ELR (cell line): ENCODE measurements at regions not wholly inside any gene's neighbourhood (a gene's known extent, or its start where the extent isn't known, plus 50 kb on each side); places are given as distances from the start of the nearest gene placed in this dataset.
"Not testable (repeated sequence)": the region's sequence is repeated elsewhere in the genome, so short reads cannot be mapped to it uniquely, and the experiment has no call there.

ENCODE experiments used
- DNase-seq: peaks from one replicate; pipeline ENCODE4 v3.0.0-alpha.2; 2015; ENCODE audit warnings: low read depth

DNA sequence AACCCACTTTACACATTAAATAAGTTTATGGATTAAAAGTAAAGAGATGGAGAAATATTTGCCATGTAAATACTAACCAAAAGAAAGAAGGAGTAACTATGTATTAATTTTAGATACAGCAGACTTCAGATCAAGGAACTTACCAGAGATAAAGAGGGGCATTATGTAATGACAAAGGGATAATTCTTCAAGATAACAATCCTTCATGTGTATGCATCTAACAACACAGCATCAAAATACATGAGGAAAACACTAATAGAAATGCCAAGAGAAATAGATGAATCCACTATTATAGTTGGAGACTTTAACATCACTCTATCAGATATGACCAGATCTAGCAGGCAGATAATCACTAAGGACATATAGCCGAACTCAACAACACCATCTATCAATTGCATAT, 149.8 kb upstream of the ANKRD55 start:
- no peak for DNase-seq

DNA sequence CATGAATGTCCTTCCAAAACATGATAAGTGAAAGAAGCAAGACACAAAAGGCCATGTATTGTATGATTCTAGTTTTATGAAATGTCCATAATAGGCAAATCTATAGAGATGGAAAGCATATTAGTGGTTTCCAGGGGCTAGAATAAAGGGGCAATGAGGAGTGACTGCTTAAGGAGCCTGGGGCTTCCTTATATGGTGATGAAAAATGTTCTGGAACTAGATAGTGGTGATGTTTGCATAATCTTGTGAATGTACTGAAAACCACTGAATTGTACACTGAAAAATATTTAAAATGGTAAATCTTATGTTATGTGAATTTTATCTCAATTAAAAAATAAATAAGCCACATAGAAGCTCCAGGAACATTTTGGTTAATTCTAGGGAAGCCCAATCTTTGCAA, 144.4 kb upstream of the ANKRD55 start:
- DNase-seq = no peak

DNA sequence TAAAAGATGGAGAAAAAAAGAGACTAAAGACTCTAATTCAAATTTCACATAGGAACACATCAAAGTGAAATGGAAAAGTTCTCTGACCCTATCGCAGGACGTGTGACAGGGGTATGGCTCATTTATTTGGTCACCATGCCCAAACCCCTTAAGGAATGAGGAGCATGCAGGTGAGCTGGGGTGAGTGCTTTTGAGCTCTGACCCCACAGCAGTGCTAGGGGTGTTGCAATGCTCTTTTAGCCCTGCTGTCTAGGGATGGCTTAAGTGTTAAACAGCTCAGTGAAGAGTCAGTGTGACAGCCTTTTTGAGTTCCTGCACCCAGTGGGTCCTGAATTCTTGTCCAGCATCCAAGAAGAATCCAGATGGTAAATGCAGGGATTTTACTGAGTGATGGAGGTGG, 143.0 kb upstream of the ANKRD55 start:
- DNase-seq = no peak

DNA sequence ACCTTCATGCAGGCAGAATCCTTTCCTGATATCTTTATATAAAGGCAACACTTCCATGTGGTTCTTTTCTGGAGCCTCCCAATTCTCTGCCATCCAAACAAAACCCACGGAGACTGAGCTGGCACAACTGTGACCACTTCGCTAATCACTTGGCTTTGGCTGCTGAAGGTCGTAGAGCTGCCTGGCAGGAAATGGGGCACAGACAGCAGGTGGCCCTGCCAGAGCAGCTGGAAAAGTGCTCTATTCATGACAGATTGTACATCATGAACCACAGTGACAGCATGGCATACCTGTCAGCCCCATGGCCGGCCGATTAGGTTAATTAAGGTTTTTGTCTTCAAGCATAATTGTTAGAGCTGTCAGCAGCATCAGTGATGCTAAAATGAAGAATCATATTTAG, 141.9 kb upstream of the ANKRD55 start:
- DNase-seq = no peak

DNA sequence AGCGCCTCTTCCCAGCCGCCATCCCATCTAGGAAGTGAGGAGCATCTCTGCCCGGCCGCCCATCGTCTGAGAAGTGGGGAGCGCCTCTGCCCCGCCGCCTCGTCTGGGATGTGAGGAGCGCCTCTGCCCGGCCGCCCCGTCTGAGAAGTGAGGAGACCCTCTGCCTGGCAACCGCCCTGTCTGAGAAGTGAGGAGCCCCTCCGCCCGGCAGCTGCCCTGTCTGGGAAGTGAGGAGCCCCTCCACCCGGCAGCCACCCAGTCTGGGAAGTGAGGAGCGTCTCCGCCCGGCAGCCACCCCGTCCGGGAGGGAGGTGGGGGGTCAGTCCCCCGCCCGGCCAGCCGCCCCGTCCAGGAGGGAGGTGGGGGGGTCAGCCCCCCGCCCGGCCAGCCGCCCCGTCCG, 139.4 kb upstream of the ANKRD55 start:
- DNase-seq = not testable (repeated sequence)

DNA sequence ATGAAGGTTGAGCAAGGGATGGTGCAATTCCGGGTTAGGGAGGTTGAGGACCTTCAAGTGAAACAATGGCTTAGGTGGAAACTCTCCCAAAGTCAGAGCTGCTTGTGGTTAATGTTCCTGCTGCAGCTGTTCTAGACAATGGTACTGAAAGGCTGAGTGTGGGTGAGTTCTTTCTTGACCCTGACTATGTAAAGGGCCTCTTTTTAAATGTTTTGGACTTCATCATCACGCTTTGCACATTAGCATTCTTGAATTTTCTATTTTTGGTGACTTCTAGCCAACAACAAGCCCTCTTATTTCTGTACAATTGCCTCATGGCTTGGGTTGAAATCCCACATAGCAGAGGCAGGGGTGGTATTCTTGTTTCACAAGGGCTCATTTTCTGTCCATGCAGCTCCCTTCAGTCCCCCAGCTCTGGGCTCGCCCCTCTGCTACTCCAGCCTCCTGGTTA, 136.3 kb upstream of the ANKRD55 start:
- DNase-seq = no peak

DNA sequence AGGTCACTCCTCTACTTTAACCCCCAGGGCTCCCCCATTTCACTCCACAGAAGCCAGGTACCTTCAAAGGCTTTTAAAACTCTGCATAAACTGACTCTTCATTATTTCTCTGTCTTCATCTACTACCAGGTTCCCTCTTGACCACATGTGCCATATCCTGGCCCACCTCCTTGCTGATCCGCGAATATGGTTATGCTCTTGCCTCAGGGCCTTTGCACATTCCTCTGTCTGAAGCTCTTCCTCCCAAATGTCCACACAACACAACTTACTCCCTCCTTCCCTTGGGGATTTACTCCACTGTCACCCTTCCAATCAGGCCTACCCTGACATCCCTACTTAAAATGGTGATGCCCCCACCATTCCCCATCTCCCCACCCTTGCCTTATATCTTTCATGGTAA, 134.6 kb upstream of the ANKRD55 start:
- DNase-seq = no peak

DNA sequence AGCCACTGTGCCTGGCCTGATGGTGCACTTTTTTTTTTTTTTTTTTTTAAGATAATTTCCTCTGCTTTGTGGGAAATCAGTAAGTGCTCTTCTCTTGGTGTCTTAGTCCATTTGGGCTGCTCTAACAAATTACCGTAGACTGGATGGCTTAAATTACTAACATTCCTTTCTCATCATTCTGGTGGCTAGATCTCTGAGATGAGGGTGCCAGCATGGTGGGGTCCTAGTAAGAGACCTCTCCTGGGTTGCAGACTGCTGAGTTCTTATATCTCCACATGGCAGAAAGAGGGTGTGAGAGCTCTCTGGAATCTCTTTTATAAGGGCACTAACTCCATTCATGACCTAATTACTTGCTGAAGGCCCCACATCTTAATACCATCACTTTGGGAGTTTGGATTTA, 133.9 kb upstream of the ANKRD55 start:
- no peak for DNase-seq

DNA sequence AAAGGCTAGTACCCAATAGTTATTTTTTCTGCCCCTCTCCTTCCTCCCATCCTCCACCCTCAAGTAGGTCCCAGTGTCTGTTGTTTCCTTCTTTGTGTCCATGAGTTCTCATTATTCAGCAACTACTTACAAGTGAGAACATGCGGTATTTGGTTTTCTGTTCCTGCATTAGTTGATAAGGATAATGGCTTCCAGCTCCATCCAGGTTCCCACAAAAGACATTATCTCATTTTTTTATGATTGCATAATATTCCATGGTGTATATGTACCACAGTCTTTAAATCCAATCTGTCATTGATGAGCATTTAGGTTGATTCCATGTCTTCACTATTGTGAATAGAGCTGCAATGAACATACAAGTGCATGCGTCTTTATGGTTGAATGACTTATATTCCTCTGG, 128.3 kb upstream of the ANKRD55 start:
- DNase-seq = no peak

DNA sequence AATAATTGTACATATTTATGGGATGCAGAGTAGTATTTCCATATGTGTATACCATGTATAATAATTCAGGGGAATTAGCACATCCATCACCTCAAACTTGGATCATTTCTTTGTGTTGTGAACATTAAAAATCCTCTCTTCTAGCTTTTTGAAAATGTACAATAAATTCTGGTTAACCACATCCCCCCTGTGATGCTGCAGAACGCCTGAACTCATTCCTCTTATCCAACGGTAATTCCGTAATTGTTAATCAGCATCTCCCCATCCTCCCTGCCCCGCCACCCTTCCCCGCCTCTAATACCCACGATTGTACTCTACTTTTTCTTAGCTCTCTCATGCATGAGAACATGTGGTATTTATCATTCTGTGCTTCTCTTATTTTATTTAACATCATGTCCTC, 127.7 kb upstream of the ANKRD55 start:
- no peak for DNase-seq

DNA sequence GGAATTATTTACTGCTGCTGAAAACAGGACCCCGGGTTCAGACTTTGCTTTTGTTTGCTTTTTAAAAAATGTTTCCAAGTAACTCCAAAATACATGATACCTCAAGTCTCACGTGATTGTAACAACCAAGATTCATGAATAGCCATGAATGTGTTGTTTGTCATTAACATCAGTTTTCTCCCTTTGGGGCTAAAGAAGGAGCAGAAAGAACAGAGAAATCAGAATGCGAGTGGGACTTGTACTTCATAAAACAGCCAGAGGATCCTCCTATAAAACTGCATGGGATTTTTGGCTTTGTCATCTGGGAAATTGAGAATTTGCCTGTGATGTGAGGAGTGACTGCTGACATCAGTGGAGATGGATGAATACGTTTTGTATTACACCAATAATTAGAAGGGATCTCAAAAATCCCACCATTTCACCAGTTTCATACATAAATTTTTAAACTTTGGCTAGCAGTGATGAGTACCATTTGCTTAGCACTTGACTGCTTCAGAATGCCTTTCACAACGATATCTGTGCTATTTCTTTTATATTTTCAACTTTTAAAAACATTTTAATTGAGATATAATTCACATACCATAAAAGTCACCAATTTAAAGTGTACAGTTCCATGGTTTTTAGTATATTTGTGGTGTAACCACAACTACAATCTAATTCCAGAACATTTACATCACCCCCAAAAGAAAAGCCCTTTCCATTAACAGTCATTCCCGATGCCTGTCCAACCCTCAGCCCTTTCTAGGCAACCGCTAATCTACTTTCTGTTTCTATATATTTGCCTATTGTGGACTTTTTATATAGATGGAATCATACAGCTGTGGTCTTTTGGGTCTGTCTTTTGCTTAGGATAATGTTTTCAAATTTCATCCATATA, 126.9 kb upstream of the ANKRD55 start:
- DNase-seq = peak; percentile 15

DNA sequence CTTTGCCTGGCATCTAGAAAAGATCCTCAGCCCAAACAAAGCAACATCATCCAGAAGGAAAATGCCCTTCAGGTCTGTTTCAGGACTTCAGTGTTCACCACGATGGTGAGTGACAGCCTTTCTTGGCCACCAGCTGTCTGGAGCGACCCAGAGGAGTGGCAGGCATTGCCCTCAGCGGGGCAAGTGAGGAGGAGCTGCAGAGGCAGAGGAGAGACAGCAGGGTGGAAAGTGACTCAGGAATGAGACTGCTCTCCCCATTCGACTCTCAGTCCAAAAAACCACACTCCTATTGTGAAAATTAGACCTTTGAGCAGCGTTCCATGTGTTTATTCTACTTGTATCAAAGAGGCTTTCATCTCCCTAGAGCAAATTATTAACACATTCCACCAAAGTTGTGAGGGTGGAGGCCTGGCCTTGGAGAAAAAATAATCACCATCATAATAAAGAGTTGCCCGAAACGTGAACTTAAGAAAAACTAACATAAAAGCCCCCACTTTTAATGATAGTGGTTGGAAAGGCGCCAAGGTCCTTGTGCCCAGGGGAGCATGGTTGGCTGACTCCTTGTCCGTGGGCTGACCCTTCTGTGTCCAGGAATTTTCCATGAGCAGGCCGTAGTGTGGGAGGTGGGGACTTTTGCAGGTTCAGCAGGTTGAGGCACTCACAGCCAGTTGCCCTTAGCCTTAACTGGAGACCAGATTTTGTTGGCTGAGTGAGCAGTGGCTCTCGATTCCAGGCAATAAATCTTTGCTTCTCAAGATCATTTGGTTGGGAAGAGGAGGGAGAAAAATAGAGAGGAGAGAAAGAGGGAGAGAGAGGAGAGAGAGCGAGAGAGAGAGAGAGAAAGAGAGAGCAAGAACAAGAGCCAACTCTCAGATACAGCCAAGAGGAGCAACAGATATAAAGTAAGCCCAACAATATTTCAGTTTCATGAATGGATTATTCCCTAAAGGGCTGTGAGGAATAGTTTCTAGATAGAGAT, 125.9 kb upstream of the ANKRD55 start:
- peak; percentile 12 for DNase-seq

DNA sequence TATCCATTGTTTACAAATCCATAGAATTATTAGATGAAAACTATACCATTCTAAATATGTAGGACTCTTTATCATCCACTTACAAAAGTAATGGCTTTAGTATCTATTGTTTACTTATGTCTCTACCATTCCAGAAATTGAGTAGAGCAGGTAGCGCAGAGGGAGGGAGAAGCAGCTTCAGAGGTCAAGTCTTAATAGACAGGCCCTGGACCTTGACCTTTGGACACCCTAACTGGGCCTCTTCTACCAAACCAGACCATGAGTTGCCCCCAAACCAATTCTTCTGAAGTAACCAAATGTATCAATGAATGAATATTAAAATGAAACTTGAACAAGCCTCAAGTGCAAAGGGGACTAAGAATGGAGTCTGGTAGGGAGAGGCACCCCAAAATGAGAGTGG, 124.9 kb upstream of the ANKRD55 start:
- DNase-seq = no peak

DNA sequence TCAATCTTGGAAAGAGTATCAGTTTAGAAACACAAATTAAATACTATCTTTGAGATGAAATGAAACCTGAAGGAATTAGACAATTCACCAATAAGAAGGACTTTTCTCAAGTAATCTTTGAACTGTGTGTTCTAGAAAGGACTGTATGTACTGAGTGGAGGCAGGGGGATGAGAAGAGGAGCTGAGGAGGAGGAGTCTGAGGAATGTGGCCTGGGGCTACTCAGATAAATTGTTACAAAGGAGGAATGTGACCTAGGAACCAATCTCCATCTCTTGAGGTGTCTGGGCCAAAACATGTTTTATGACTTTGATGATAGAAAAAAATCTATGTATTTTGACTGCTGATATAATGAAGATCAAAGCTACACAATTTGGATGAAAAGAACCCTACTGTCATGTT, 124.3 kb upstream of the ANKRD55 start:
- DNase-seq = no peak

DNA sequence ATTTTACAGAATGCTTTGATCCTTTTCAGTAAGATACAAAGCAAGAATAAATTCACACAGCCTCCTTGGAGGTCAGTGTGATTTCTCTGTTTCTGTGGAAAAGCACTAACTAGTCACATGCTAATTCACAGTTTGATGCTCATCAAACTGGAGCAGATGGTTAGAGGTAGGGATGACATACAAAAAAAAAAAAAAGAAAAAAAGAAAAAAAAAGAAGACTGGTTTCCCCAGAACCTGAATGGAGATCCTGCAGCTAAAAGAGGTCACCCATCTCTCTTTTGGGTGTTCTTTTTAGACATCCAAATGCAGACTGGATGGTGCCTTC, 123.7 kb upstream of the ANKRD55 start:
- DNase-seq = no peak

DNA sequence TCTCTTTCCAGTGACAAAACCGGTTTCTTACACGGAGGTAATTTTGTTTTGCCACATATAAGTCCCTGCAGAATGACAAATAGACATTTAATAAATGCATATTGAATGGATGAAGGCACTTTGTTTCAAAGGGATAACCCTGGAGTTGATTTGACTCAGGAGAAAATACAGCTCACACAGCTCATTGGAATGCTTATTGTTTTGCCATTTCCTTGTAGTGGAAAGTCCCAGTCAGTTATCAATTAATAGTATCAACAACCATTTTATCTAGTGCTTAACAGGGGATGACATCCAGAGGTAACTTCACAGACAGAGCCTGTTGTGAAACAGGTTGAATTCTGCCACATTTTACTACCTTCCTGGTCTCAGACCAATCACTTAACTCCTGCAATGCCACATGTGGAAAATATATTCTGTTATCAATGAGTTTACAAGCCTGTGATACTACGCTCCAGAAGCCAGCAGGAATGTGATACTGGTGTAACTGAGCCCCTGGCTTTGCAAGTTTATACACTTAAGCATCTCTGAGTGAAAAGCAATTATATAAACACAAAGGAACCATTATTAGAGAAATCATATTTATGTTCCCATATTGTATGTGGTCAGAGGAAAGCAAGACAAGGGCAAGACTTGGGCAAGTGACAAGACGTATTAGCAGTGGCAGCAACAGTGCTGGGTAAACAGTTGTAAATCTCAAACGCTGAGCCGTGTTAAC, 123.1 kb upstream of the ANKRD55 start:
- DNase-seq = peak; percentile 15

DNA sequence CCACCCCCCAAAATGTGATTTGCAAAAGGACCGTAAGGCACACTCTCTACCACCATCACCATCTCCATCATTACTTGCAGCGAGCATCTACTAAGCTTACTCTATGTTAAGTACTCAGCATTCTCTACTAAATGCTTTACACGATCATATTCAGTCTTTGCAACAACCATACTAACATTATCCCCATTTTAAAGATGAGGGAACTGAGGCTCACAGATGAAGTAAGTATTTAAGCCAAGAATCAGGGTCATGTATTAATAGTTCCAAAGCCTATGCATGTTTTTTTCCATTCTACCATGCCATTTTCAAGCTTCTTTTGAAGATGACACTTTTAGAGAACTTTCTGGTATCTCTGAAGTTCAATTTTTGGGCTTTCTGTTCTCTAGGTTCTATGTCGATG, 121.7 kb upstream of the ANKRD55 start:
- no peak for DNase-seq

DNA sequence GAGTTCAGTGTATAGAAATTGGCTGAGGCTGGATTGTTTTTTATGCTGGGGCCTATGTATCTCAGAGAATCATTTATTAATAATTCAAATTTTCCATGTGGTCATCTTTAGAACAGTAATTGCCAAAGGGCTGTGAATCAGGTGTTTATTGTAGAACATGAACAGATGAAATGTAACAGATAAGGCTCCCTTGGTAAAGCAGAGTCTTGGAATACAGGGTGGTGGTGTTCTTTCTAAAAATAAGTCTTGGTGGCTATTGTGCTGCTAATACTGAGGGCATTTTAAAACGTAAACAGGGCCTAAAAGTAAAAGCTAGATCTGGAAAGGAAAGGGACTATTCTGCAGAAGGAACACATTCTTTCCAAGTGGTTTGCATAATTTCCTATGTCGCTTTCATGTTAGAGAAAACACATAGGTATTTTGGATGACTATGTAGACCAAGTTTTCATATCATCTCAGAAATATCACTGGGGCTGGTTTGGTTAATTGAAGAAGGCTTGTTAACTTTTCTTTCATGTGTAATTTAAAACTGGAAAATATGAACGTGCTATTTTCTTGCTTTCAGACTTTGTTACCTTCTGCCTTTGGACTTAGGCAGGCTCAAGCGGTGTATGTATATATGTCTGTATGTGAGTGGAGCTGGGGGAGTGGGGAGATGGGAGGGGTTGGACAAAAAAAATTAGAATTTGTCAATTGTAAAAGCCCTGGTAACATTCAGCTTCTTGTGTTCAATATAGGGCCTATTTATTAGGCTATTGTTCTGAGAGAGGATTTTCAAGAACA, 119.9 kb upstream of the ANKRD55 start:
- DNase-seq = no peak

DNA sequence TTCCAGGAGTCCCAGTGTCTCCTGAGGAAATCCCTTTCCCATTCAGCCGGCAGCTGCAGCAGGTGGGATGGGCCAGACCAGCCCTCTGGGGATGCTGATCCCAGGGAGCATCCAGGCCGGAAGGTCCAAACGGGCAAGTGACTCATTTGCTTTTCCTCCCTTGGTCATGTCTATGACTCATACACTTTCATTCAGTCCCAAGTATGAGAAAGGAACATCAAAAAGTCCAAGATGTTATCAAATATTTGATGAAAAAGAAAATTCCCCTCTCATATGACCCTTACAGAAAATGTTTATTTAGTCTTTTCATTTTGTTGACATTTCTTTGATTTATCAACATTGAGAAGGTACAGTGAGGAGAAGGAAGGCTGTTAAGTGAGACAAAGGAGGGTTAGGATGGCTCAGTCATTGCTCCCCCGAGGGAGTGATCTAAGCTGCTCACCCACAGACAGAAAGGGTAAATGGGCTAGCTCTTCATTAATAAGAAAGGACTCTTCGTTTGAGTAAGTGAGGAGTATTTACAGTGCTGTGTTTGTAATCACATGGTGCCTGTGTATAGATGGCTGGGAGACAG, 117.6 kb upstream of the ANKRD55 start:
- peak; percentile 98 for DNase-seq

DNA sequence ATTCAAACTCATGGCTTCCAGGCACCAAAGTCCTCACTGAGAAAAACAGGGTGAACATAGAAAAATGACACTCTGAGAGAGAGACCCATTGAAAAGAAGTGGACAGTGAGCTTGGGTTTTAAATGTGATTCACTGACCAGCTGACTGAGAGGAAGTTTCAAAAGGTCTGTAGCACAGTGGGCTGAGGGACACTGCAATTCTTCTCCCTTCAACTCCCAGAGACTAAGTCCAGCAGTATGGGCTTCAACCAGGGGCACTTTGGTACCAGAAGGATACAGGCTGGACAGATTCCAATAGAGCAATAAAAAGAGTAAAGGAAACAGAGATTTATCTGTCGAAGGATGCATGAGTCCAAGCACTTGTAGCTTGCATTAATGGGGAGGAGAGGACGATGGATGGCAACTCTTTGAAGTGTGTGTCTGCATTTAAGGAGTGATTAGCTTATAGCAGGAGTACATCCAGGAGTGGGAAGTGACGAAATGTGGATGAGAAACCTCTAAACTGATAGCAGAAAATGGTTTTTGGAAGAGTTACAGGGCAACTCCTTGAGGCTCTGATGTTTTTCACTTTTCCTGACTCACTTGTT, 117.0 kb upstream of the ANKRD55 start:
- DNase-seq = no peak

DNA sequence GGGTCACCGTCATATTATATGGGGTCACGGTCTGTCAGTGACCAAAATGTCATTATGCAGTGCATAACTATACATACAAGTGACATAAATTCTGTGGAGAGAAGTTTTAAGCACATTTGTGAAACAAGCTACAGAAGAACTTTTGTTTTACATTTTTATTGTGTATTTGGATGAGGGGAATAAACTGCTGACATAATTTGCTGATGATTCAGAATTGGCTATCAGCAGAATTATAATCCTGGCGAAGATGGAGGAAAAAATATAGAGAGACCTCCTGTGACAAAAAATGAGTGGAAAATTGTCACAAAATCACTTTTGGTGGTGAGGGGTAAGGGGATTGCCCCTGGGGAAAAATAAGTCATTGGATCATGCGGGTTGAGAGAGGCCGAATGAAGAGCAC, 116.3 kb upstream of the ANKRD55 start:
- no peak for DNase-seq
